ENCODE measurements at regions not wholly inside any gene's neighbourhood (a gene's known extent, or its start where the extent isn't known, plus 50 kb on each side); places are given as distances from the start of the nearest gene placed in this dataset.
"Not testable (repeated sequence)": the region's sequence is repeated elsewhere in the genome, so short reads cannot be mapped to it uniquely, and the experiment has no call there.

DNA sequence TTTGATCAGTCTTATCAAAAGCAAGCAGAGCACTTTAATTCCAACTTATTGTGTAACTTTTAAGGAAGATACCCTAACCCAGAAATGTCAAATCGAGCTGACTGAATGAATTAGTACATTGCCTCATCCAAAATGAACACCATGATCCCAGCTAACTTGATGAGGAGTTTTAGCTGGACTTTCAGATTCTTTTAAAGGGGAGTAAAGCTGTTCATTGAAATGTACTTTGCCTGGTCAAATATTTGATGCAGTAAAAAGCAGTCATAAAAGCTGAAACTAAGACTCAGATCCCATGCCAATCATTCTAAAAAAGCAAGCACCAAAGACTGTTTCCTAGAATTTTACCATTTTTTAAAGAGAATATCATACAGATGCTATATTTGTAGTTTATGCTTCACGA is 114.1 kb downstream of the FSCB start:
- POLR2A ChIA-PET, result no interaction called here
- WGBS (ENCODE audit: insufficient coverage), result no CpG with 5 or more reads among the region's 2 CpGs

DNA sequence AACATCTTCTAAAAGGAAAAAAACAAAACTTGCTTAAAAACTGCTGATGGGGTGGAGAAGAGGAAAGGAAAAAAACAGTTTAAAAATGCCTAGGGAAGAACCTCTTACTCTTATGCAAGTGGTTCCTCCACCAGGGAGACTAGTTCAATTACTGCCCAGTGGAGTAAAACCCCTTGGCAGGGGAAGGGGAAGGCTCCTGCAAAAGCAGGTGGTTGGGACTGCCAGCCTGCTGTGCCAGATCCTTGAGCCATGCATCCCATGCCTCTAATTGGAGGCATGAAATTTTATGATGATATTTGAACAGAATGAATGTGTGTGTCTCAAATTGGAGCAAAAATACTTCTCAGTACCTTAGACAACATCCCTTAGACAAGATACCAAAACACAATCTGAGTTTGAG is 118.8 kb downstream of the FSCB start:
- DNase-seq, result no peak
- Mint-ChIP-seq H3K36me3 (no peaks in the 10 kb centered on the region), H3K9me3 (no peaks in the 10 kb centered on the region), H3K27me3 (no peaks in the 10 kb centered on the region), H3K4me3 (no peak overlapping the region), H3K27ac (no peak overlapping the region), H3K4me1 (no peaks in the 10 kb centered on the region)
- Histone ChIP-seq H3K4me3 (ENCODE audit: control insufficient read depth in 1 of 2, extremely low read depth in 1 of 2, low read length in 1 of 2) (no peak overlapping the region), H3K27ac (ENCODE audit: low read length) (no peak overlapping the region), H3K36me3 (ENCODE audit: control insufficient read depth in 2 of 2, extremely low read depth in 1 of 2, insufficient read depth in 1 of 2, low read length in 1 of 2) (no peaks in the 10 kb centered on the region), H3K9me3 (no peaks in the 10 kb centered on the region), H3K27me3 (replicated peaks in 1 of 2; ENCODE audit: control insufficient read depth in 2 of 2, extremely low read depth in 1 of 2, insufficient read depth in 2 of 2, low read length in 1 of 2) (no peaks in the 10 kb centered on the region), H3K4me1 (ENCODE audit: control insufficient read depth in 1 of 2, extremely low read depth in 1 of 2, insufficient read depth in 2 of 2, low read length in 2 of 2) (no peaks in the 10 kb centered on the region)
- ChIA-PET CTCF (no interaction called here), POLR2A (no interaction called here)
- ATAC-seq (replicated peaks in 1 of 4), result no peak

More for the DNA sequence above, 114.1 kb downstream of the FSCB start:
- Histone ChIP-seq H3K4me1 (ENCODE audit: control insufficient read depth in 1 of 2, extremely low read depth in 1 of 2, insufficient read depth in 2 of 2, low read length in 2 of 2) (no peaks in the 10 kb centered on the region), H3K27me3 (replicated peaks in 1 of 2; ENCODE audit: control insufficient read depth in 2 of 2, extremely low read depth in 1 of 2, insufficient read depth in 2 of 2, low read length in 1 of 2) (no peaks in the 10 kb centered on the region), H3K4me3 (ENCODE audit: control insufficient read depth in 1 of 2, extremely low read depth in 1 of 2, low read length in 1 of 2) (no peak overlapping the region), H3K36me3 (ENCODE audit: control insufficient read depth in 2 of 2, extremely low read depth in 1 of 2, insufficient read depth in 1 of 2, low read length in 1 of 2) (no peaks in the 10 kb centered on the region), H3K9me3 (no peaks in the 10 kb centered on the region), H3K27ac (ENCODE audit: low read length) (no peak overlapping the region)
- H3K4me3 Mint-ChIP-seq, result no peak overlapping the region
- no peaks in the 10 kb centered on the region for H3K4me1 Mint-ChIP-seq
- no peak for ATAC-seq (replicated peaks in 1 of 4)
- CTCF ChIA-PET, result no interaction called here
- H3K36me3 Mint-ChIP-seq, result no peaks in the 10 kb centered on the region
- H3K9me3 Mint-ChIP-seq, result peaks cover 5 to 12% (median 11%) of the 10 kb centered on the region in 3 donors
- no peaks in the 10 kb centered on the region for H3K27me3 Mint-ChIP-seq
- no peak for DNase-seq
- H3K27ac Mint-ChIP-seq, result no peak overlapping the region

DNA sequence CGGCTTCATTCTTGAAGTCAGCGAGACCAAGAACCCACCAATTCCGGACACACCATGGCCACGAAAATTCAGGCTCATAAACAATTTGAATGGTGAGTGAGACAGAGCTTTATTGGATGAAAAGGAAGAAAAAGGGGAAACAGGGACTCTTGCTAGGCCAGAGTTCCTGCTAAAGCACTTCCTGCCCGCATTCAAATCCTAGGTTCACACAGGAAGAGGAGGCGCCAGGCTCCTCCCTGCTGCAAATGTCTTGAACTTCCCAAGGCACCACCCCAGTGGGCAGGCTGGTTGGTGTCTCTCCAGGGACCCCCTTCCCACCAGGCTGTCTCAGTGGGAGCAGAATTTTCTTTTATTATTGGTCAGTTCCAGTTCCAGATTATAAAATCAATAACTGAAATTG is 121.2 kb downstream of the FSCB start:
- H3K4me1 ChIP-seq (ENCODE audit: control insufficient read depth in 1 of 2, extremely low read depth in 1 of 2, insufficient read depth in 2 of 2, low read length in 2 of 2), result no peaks in the 10 kb centered on the region
- no peaks in the 10 kb centered on the region for H3K36me3 ChIP-seq (ENCODE audit: control insufficient read depth in 2 of 2, extremely low read depth in 1 of 2, insufficient read depth in 1 of 2, low read length in 1 of 2)
- no peak for DNase-seq
- H3K27ac ChIP-seq (ENCODE audit: low read length), result no peak overlapping the region
- CTCF ChIA-PET, result interaction anchor here in 1 of 2 donors (0.6 kb wide), 1 partner anchor 593 kb away, joined by 3 read pairs; no protein-coding TSS in a partner anchor
- no peaks in the 10 kb centered on the region for H3K9me3 ChIP-seq
- 100% methylated on average over 2 of the region's 6 CpGs for WGBS (ENCODE audit: insufficient coverage)
- H3K27me3 ChIP-seq (replicated peaks in 1 of 2; ENCODE audit: control insufficient read depth in 2 of 2, extremely low read depth in 1 of 2, insufficient read depth in 2 of 2, low read length in 1 of 2), result no peaks in the 10 kb centered on the region
- POLR2A ChIA-PET, result no interaction called here
- H3K4me3 Mint-ChIP-seq, result no peak overlapping the region
- no peak overlapping the region for H3K27ac Mint-ChIP-seq
- ATAC-seq (replicated peaks in 1 of 4), result no peak
- no peak overlapping the region for H3K4me3 ChIP-seq (ENCODE audit: control insufficient read depth in 1 of 2, extremely low read depth in 1 of 2, low read length in 1 of 2)
- peaks cover 0 to 3% (median 0%) of the 10 kb centered on the region in 3 donors for H3K9me3 Mint-ChIP-seq
- no peaks in the 10 kb centered on the region for H3K4me1 Mint-ChIP-seq
- no peaks in the 10 kb centered on the region for H3K27me3 Mint-ChIP-seq
- no peaks in the 10 kb centered on the region for H3K36me3 Mint-ChIP-seq

DNA sequence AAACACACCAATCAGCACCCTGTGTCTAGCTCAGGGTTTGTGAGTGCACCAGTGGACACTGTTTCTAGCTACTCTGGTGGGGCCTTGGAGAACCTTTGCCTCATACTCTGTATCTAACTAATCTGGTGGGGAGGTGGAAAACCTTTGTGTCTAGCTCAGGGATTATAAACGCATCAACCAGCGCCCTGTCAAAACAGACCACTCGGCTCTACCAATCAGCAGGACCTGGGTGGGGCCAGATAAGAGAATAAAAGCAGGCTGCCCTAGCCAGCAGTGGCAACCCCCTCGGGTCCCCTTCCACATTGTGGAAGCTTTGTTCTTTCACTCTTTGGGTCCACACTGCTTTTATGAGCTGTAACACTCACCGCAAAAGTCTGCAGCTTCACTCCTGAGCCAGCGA is 121.8 kb downstream of the FSCB start:
- H3K27ac Mint-ChIP-seq; H3K4me1 ChIP-seq (ENCODE audit: control insufficient read depth in 1 of 2, extremely low read depth in 1 of 2, insufficient read depth in 2 of 2, low read length in 2 of 2); ATAC-seq (replicated peaks in 1 of 4); H3K27ac ChIP-seq (ENCODE audit: low read length); H3K4me3 Mint-ChIP-seq; H3K4me3 ChIP-seq (ENCODE audit: control insufficient read depth in 1 of 2, extremely low read depth in 1 of 2, low read length in 1 of 2); H3K9me3 Mint-ChIP-seq; H3K4me1 Mint-ChIP-seq; H3K9me3 ChIP-seq; POLR2A ChIA-PET; DNase-seq; H3K36me3 Mint-ChIP-seq; H3K27me3 Mint-ChIP-seq; H3K36me3 ChIP-seq (ENCODE audit: control insufficient read depth in 2 of 2, extremely low read depth in 1 of 2, insufficient read depth in 1 of 2, low read length in 1 of 2); H3K27me3 ChIP-seq (replicated peaks in 1 of 2; ENCODE audit: control insufficient read depth in 2 of 2, extremely low read depth in 1 of 2, insufficient read depth in 2 of 2, low read length in 1 of 2): not testable (repeated sequence)
- WGBS (ENCODE audit: insufficient coverage), result 89% methylated on average over 6 of the region's 6 CpGs
- CTCF ChIA-PET, result interaction anchor here in 1 of 2 donors (0.6 kb wide), 1 partner anchor 594 kb away, joined by 3 read pairs; no protein-coding TSS in a partner anchor

DNA sequence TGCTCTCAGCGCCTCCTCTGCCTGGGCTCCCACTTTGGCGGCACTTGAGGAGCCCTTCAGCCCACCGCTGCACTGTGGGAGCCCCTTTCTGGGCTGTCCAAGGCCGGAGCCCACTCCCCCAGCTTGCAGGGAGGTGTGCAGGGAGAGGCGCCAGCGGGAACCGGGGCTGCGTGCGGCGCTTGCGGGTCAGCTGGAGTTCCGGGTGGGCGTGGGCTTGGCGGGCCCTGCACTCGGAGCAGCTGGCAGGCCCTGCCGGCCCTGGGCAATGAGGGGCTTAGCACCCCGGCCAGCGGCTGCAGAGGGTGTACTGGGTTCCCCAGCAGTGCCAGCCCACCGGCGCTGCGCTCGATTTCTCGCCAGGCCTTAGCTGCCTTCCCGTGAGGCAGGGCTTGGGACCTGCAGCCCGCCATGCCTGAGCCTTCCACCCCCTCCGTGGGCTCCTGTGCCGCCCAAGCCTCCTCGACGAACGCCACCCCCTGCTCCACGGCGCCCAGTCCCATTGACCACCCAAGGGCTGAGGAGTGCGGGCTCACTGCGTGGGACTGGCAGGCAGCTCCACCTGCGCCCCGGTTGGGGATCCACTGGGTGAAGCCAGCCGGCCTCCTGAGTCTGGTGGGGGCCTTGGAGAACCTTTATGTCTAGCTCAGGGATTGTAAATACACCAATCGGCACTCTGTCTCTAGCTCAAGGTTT is 122.3 kb downstream of the FSCB start:
- H3K27me3 ChIP-seq (replicated peaks in 1 of 2; ENCODE audit: control insufficient read depth in 2 of 2, extremely low read depth in 1 of 2, insufficient read depth in 2 of 2, low read length in 1 of 2); ATAC-seq (replicated peaks in 1 of 4); H3K4me3 ChIP-seq (ENCODE audit: control insufficient read depth in 1 of 2, extremely low read depth in 1 of 2, low read length in 1 of 2); H3K36me3 ChIP-seq (ENCODE audit: control insufficient read depth in 2 of 2, extremely low read depth in 1 of 2, insufficient read depth in 1 of 2, low read length in 1 of 2); H3K27ac ChIP-seq (ENCODE audit: low read length); H3K9me3 ChIP-seq; H3K9me3 Mint-ChIP-seq; DNase-seq; H3K4me3 Mint-ChIP-seq; H3K4me1 ChIP-seq (ENCODE audit: control insufficient read depth in 1 of 2, extremely low read depth in 1 of 2, insufficient read depth in 2 of 2, low read length in 2 of 2); H3K36me3 Mint-ChIP-seq; H3K4me1 Mint-ChIP-seq; POLR2A ChIA-PET; H3K27me3 Mint-ChIP-seq; H3K27ac Mint-ChIP-seq; CTCF ChIA-PET: not testable (repeated sequence)
- 92% methylated on average over 32 of the region's 38 CpGs for WGBS (ENCODE audit: insufficient coverage)

DNA sequence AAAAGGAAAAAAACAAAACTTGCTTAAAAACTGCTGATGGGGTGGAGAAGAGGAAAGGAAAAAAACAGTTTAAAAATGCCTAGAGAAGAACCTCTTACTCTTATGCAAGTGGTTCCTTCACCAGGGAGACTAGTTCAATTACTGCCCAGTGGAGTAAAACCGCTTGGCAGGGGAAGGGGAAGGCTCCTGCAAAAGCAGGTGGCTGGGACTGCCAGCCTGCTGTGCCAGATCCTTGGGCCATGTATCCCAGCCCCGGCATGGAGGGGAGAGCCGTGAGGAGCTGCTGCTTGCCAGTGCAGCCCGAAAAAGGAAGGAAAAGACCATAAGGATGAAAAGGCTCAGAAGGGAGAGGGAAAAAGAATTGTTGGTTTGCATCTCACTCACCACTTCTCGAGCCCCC is 123.0 kb downstream of the FSCB start:
- Histone ChIP-seq H3K4me3 (ENCODE audit: control insufficient read depth in 1 of 2, extremely low read depth in 1 of 2, low read length in 1 of 2) (no peak overlapping the region), H3K36me3 (ENCODE audit: control insufficient read depth in 2 of 2, extremely low read depth in 1 of 2, insufficient read depth in 1 of 2, low read length in 1 of 2) (no peaks in the 10 kb centered on the region), H3K4me1 (ENCODE audit: control insufficient read depth in 1 of 2, extremely low read depth in 1 of 2, insufficient read depth in 2 of 2, low read length in 2 of 2) (no peaks in the 10 kb centered on the region), H3K27me3 (replicated peaks in 1 of 2; ENCODE audit: control insufficient read depth in 2 of 2, extremely low read depth in 1 of 2, insufficient read depth in 2 of 2, low read length in 1 of 2) (no peaks in the 10 kb centered on the region), H3K27ac (ENCODE audit: low read length) (no peak overlapping the region), H3K9me3 (no peaks in the 10 kb centered on the region)
- no peak overlapping the region for H3K27ac Mint-ChIP-seq
- no peaks in the 10 kb centered on the region for H3K4me1 Mint-ChIP-seq
- no peak overlapping the region for H3K4me3 Mint-ChIP-seq
- ChIA-PET POLR2A (no interaction called here), CTCF (no interaction called here)
- DNase-seq (no peak), ATAC-seq (replicated peaks in 1 of 4) (no peak)
- no peaks in the 10 kb centered on the region for H3K36me3 Mint-ChIP-seq
- 57% methylated on average over 1 of the region's 5 CpGs for WGBS (ENCODE audit: insufficient coverage)
- H3K27me3 Mint-ChIP-seq, result no peaks in the 10 kb centered on the region
- H3K9me3 Mint-ChIP-seq, result peaks cover 0 to 3% (median 0%) of the 10 kb centered on the region in 3 donors

DNA sequence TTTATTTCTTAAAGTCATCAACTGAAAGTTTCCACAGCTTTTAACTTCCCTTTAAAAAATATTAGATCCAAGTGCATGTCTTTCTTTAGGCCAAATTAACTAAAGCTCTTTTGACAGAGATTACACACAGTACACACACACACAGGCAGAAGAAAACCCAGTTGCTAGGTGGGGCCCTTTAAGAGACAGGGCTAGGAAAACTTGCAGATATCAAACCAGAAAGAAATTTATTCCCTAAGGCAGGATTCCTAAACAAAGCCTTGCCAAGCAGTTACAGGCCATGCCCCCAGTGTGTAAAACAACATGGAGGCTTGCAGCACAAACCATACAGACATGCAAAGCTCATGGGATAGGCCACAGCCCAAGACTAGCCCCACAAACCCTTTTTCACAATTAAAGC is 123.4 kb downstream of the FSCB start:
- H3K4me3 ChIP-seq (ENCODE audit: control insufficient read depth in 1 of 2, extremely low read depth in 1 of 2, low read length in 1 of 2), result no peak overlapping the region
- CTCF ChIA-PET, result no interaction called here
- H3K27me3 Mint-ChIP-seq, result no peaks in the 10 kb centered on the region

More for the DNA sequence above, 123.4 kb downstream of the FSCB start:
- no peaks in the 10 kb centered on the region for H3K36me3 Mint-ChIP-seq
- Histone ChIP-seq H3K9me3 (no peaks in the 10 kb centered on the region), H3K36me3 (ENCODE audit: control insufficient read depth in 2 of 2, extremely low read depth in 1 of 2, insufficient read depth in 1 of 2, low read length in 1 of 2) (no peaks in the 10 kb centered on the region), H3K27ac (ENCODE audit: low read length) (no peak overlapping the region), H3K4me1 (ENCODE audit: control insufficient read depth in 1 of 2, extremely low read depth in 1 of 2, insufficient read depth in 2 of 2, low read length in 2 of 2) (no peaks in the 10 kb centered on the region), H3K27me3 (replicated peaks in 1 of 2; ENCODE audit: control insufficient read depth in 2 of 2, extremely low read depth in 1 of 2, insufficient read depth in 2 of 2, low read length in 1 of 2) (no peaks in the 10 kb centered on the region)
- H3K27ac Mint-ChIP-seq, result no peak overlapping the region
- H3K9me3 Mint-ChIP-seq, result peaks cover 0 to 3% (median 0%) of the 10 kb centered on the region in 3 donors
- DNase-seq (no peak), ATAC-seq (replicated peaks in 1 of 4) (no peak)
- POLR2A ChIA-PET, result no interaction called here
- H3K4me3 Mint-ChIP-seq, result no peak overlapping the region
- H3K4me1 Mint-ChIP-seq, result no peaks in the 10 kb centered on the region
